Coronary artery (tissue), 2 donors: ENCODE measurements at regions not wholly inside any gene's neighbourhood (a gene's known extent, or its start where the extent isn't known, plus 50 kb on each side); places are given as distances from the start of the nearest gene placed in this dataset.

ENCODE experiments used
- DNase-seq: peaks from one replicate; pipeline ENCODE4 v3.0.0-alpha.2; 2017; ENCODE audit warnings: low spot score
- H3K27ac ChIP-seq, 2 donors: fragments of 200-600 bp; sonication (generic); one replicate each; pipeline ENCODE4 v1.5.1; 2016 to 2019
- H3K4me3 ChIP-seq: fragments of 200-600 bp; sonication (generic); 2 replicates; pipeline ENCODE4 v1.5.1; 2016; ENCODE audit warnings: mild to moderate bottlenecking, moderate library complexity
- TF ChIP-seq, protein P1 (sequence below): fragments of 200-600 bp; sonication (generic); IDR thresholded peaks from one replicate; pipeline ENCODE4 v1.5.1; 2019; ENCODE audit warnings: antibody characterized with exemption

GRCh38 chr2:58970365-58970764 lies 729.2 kb upstream of the FANCL start:
- no peak for DNase-seq
- TF ChIP-seq, protein P1, sequence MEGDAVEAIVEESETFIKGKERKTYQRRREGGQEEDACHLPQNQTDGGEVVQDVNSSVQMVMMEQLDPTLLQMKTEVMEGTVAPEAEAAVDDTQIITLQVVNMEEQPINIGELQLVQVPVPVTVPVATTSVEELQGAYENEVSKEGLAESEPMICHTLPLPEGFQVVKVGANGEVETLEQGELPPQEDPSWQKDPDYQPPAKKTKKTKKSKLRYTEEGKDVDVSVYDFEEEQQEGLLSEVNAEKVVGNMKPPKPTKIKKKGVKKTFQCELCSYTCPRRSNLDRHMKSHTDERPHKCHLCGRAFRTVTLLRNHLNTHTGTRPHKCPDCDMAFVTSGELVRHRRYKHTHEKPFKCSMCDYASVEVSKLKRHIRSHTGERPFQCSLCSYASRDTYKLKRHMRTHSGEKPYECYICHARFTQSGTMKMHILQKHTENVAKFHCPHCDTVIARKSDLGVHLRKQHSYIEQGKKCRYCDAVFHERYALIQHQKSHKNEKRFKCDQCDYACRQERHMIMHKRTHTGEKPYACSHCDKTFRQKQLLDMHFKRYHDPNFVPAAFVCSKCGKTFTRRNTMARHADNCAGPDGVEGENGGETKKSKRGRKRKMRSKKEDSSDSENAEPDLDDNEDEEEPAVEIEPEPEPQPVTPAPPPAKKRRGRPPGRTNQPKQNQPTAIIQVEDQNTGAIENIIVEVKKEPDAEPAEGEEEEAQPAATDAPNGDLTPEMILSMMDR: no peak
- no peak overlapping the region for H3K4me3 ChIP-seq
- H3K27ac ChIP-seq: no peak overlapping the region

DNA sequence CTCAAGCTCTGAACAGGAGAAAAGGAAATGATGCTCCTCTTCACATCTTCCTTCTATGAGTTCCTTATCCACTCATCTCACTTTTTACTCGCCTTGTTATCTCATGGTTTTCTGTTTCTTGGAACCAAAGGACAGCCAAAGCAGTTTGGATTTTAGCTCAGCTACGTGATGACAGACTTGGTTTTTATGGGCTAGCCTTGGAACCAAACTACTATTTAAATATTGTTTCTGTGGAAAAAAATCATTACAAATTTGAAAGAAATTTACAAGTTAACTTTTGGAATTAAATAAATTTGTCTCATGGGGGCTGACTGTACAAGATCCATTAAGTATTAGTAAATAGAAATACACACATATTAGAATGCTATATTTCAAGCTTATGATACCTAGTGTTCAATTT lies 727.8 kb upstream of the FANCL start:
- no peak overlapping the region for H3K4me3 ChIP-seq
- no peak overlapping the region for H3K27ac ChIP-seq
- DNase-seq: no peak
- TF ChIP-seq, protein P1: no peak

GRCh38 chr2:58967736-58968135 lies 726.6 kb upstream of the FANCL start:
- TF ChIP-seq, protein P1: no peak
- Histone ChIP-seq H3K4me3 (no peak overlapping the region), H3K27ac (no peak overlapping the region)
- no peak for DNase-seq

DNA sequence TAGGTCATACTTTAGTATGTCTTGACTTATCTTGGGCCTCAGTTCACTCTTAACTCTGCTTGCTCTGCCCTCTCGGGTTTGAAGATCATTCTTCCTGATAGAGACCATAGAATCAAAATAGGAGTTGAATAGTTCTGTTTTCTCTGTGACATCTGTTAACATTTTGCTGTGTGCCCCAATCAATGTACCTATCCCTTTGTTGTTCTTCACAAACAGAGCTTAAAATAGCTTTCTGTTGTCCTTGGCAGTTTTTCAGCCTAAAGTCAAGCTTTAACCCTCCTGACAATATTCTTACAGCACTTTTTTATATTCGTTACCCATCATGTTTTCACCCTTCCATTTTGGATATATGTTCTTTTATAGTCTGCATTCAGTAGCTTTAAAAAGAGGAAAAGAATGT lies 724.5 kb upstream of the FANCL start:
- DNase-seq: no peak
- TF ChIP-seq, protein P1: no peak
- H3K4me3 ChIP-seq: no peak overlapping the region
- no peak overlapping the region for H3K27ac ChIP-seq

DNA sequence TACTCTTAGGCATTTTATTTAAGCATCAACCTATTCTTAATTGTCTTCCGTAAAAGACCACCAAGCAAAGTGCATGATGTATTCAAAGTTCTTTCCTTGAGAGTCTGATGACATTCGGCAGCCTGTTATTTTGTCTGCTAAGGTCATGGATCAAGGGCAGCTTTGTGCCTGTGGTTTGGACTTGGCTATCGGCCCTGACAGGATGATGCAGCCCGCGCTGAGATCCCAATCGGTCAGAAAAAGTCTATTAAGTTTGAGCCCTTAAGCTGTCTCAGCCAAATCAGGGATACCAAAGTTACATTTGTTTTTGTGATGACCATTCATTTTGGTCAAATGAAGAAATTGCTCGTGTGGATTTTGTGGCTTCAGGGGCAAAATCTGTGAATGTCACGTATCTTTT lies 718.9 kb upstream of the FANCL start:
- Histone ChIP-seq H3K27ac (no peak overlapping the region), H3K4me3 (no peak overlapping the region)
- DNase-seq: no peak
- TF ChIP-seq, protein P1: no peak

DNA sequence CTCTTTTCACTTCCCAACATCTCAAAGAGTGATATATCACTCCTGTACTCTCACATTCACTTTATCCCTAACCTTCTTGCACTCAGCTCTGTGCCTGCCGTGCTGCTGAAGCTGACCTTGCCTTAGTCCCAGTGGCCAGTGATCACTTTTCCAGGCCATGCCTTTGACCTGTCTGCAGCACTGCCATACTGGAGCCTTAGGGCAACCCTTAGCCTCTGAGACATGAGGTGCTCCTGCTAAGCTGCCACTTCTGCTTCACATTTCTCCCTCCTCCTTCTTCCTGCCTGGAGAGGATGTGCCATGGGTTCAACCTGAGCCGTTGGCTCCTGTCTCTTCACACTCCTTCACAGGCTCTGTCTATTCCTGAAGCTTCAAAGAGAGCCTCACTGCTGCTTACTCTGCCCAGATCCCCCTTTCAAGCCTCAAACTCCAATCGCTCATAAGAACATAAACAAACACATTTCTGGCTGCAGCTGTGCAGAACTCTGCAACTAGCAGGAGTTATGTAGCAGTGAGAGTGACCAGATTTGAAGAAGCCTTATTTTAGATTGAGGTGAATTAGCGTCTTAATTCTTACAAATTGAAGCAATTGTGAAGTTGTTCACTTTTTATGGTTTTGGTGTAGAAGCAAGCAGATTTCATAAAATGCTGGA lies 716.2 kb upstream of the FANCL start:
- no peak overlapping the region for H3K27ac ChIP-seq
- TF ChIP-seq, protein P1: no peak
- H3K4me3 ChIP-seq: no peak overlapping the region
- DNase-seq: no peak

DNA sequence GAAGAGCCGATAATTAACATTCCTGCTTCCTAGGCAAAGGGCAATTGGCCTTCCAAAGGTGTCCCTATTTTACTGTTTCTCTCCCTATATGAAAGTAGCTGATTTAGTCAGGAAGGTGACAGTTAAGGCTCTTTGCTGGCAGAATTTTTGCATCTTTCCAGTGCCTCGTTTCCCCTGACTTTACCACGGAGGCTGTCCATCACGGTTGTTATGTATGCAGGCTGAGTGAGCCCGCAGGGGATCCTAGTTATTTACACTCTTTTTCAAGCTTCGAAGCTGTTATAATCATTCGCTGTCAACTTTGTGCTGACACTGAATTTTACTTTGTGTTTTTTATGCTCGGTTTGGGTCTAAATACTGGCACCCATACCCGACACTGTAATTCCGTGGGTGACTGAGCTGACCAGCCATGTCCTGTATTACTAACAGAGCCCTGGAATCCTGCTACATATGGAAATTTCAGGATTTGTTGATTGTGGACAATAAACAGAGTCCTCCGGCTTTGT lies 713.8 kb upstream of the FANCL start:
- no peak for DNase-seq
- Histone ChIP-seq H3K27ac (no peak overlapping the region), H3K4me3 (no peak overlapping the region)
- TF ChIP-seq, protein P1: no peak
